RPMI7951 (cell line): ENCODE measurements at regions not wholly inside any gene's neighbourhood (a gene's known extent, or its start where the extent isn't known, plus 50 kb on each side); places are given as distances from the start of the nearest gene placed in this dataset.
"Not testable (repeated sequence)": the region's sequence is repeated elsewhere in the genome, so short reads cannot be mapped to it uniquely, and the experiment has no call there.

Experiments
- DNase-seq: peaks from one replicate; pipeline ENCODE4 v3.0.0-alpha.2; 2012; ENCODE audit warnings: low read depth

DNA sequence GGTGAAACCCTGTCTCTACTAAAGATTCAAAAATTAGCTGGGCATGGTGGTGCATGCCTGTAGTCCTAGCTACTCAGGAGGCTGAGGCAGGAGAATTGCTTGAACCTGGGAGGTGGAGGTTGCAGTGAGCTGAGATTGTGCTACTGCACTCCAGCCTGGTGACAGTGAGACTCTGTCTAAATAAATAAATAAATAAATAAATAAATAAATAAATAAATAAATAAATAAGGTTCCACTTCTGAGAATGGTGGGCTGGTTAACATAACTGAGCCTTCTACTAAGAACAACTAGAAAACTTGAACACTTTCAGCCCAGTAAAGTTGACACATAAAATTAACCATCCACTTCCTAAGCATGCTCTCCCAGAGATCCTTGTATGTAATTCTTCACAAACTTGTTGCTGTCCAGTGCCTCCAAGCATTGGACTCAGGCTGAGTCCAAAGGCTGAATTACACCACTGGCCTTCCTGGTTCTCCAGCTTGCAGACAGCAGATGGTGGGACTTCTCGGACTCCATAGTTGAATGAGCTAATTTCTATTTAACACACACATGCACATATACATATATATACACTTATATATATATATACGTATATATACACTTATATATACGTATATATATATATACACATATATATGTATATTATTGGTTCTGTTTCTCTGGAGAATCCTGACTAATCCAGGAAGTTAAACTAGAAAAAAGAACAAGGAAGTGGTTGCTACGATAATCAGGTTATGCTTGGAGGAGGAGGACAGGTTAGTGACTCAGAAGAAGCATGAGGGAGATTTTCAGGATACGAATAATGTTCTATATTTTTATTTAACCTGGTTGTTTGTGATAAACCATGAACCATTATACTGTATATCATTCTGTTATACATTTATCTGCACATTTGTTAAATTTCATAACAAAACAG, 348.8 kb downstream of the METTL4 start:
- DNase-seq = no peak

DNA sequence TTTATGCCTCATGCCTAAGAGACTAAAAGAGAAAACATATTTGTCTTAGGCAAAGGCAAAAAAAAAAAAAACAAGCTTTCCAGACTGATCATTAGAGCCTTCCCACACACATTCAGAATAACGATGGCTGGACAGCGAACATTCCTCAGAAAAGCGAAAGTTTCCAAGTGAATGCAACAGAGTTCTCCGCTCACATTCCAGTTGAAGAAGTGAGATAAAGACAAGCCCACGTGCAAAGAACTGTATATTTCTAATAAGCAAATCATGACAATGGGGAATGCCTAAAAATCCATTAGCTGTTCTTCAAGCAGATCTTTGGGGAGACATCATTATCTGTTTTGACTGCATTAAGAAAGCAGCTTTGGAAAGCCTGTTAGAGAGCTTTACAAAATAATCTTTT, 347.9 kb downstream of the METTL4 start:
- DNase-seq = peak; percentile 41

GRCh38 chr18:2223849-2224248, 347.5 kb downstream of the METTL4 start:
- peak; percentile 59 for DNase-seq

DNA sequence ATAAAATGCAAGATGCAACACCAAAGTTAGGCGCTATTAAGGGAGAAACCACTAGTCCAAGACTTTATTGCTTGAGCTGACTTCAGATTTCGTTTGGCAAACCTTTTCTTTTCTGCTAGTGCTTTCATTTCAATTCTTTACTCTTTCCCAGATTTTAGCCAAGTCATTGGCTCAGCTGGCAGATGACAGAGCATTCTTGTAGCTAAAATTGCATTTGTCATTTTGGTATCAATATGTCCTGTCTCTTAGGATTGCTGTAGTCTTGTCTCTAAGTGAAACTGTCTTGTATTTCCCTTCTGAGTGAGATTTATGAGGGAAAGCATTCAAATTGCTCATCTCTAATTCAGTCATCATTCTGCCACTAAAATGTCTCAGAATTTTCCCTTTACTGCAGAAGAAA, 335.1 kb downstream of the METTL4 start:
- no peak for DNase-seq

- DNase-seq = peak; percentile 44
Observed at GRCh38 chr18:2237706-2238105, 333.6 kb downstream of the METTL4 start.

- DNase-seq = no peak
Observed at GRCh38 chr18:2240311-2240705, 331.0 kb downstream of the METTL4 start.

- no peak for DNase-seq
Observed at GRCh38 chr18:2244641-2245040, 326.7 kb downstream of the METTL4 start.

- DNase-seq = not testable (repeated sequence)
Observed at GRCh38 chr18:2247101-2247500, 324.2 kb downstream of the METTL4 start.

DNA sequence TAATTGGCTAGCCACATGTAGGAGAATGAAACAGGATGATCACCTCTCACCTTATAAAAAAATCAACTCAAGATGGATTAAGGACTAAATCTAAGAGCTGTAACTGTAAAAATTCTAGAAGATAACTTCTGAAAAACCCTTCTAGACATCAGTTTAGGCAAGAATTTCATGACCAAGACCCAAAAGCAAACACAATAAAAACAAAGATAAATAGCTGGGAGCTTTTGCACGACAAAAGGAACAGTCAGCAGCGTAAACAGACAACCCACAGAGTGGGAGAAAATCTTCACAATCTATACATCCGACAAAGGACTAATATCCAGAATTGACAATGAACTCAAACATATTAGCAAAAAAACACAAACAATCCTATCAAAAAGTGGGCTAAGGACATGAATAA, 316.3 kb downstream of the METTL4 start:
- no peak for DNase-seq

- no peak for DNase-seq
Observed at GRCh38 chr18:2256577-2256976, 314.7 kb downstream of the METTL4 start.

- DNase-seq = no peak
Observed at GRCh38 chr18:2258954-2259353, 312.4 kb downstream of the METTL4 start.

DNA sequence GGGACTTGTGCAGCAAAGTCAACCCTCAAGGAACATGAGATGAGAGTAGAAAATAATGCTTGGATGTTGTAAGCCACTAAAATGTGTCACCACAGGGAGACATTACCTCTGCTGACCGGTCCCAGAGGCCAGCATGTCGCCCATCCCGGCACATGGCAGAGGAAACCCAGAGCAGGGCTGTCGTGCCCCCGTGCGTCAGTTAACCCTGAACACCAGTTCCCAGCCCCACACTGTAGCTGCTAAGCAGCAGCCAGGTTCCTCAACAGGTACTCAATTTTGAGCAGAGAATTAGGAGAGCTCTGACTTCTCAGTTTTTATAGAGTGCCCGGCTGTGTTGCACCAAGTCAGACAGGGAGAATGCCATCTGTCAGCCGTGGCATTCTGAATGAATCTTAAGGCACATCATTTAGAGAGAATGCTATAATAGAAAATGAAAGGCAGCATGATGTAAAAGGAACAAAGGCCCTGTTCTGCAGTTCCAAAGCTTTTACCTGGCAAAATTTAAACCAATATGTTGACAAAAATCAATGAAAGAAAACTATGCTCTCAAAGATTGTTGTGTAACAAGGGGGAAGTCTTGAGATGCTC, 307.9 kb downstream of the METTL4 start:
- no peak for DNase-seq

DNA sequence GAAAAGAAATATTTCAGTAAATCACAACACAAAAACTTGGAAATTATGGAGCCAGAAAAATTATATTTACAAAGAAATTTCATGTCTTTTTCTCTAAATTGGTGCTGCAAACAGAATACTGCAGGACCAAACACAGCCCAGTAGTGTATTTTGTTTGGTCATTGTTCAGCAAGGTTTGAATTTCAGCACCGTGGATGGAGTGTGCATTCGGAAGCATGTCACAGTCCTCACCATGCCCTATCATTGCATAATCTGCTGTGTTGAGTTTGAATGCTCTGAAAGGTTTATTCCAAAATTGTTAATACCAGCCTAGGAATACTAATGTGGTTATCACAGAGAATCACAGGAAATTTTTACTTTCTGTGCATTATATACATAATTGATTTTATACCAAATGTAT, 296.7 kb downstream of the METTL4 start:
- peak; percentile 6 for DNase-seq

DNA sequence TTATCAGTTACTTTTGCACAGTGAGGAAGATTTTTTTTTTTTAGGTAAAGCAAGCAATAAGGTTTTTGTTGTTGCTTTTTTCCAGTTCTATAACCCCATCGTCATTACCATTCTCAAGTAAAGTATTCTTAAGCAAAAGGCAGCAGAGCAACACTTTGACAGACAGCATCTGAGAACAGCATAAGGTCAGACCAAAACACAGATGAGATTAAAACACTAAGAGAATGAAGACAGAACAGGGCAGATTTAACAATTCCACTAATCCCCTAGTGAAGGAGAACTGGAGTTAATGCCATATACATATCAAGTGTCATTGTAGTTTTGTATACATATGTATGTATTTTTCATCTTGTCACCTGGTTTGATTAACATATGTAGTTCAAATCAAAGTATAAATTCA, 290.2 kb downstream of the METTL4 start:
- no peak for DNase-seq

DNA sequence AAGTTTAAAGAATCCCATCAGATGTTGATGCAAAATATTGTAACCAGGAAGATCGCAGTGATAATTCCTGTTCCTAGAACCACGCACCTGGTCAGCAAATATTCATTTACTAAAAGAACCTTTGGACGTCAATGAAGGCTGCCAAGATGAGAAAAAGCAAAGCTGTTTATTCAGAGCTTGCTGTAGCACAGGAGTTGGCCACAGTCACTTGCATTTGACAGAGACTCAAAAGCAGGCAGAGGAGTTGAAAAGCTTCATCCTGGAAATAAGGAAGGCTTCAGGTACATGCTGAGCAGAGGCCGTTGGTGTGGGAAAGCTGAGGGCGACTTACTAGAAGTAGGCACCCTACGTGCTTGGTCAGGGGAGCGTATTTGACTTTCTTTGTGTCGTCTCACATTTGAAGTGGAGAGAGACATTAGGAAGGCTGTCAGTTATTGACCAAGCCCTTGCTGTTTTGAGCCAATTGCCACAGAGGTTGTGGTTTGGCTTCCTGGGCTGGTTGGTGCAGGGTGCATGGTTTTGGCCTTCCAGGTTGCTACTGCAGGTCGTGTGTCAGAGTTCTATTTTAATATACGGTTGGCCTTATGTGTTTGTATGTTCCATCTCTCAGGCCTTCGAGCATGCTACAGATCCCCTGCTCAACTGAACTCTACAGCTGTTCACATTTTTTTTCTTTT, 289.6 kb downstream of the METTL4 start:
- no peak for DNase-seq

- peak; percentile 46 for DNase-seq
Observed at GRCh38 chr18:2293109-2293839, 278.0 kb downstream of the METTL4 start.

DNA sequence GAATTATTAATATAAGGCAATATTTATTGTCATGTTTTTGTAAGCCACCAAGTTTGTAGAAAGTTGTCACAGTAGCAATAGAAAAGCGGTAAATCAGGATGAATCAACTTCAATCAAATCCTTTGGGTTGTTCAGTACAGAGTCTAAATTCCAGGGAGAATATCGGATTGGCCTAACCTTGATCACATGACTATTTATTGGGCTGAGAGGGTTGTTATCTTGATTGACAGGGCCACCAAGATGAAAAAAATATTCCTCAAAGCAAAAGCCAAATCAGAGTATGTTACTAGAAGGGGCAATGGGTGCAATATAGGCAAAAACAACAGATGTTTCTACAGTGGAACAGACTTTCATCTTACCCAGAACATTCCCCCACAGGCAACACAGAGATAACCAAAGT, 270.0 kb downstream of the METTL4 start:
- no peak for DNase-seq

DNA sequence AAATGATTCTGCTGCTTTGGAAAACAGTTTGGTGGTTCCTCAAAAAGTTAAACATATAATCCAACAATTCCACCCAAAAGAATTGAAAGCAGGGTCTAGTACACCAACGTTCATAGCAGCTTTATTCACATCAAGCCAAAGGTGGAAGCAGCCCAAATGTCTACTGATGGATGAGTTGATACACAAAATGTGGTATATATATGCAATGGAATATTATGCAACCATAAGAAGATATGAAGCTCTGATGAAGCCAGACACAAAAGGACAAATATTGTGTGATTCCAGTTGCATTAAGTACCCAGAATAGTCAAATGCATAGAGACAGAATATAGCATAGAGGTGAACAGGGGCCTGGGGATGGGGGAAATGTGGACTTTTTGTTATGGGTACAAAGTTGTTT, 269.3 kb downstream of the METTL4 start:
- DNase-seq = no peak

- DNase-seq = peak; percentile 70
Observed at GRCh38 chr18:2302628-2303516, 268.4 kb downstream of the METTL4 start.

- DNase-seq = peak; percentile 78
Observed at GRCh38 chr18:2303517-2304238, 267.6 kb downstream of the METTL4 start.
